MM.1S (cell line): ENCODE measurements at regions not wholly inside any gene's neighbourhood (a gene's known extent, or its start where the extent isn't known, plus 50 kb on each side); places are given as distances from the start of the nearest gene placed in this dataset.

Source experiments
- EZH2phosphoT487 ChIP-seq: fragments of 300-600 bp; sonication (generic); IDR thresholded peaks from 2 replicates; pipeline ENCODE4 v1.6.1; 2018; ENCODE audit warnings: antibody characterized with exemption, low read length
- TF ChIP-seq, protein P1 (sequence below): fragments of 300-600 bp; sonication (generic); IDR thresholded peaks from 2 replicates; pipeline ENCODE4 v1.5.1; 2016; ENCODE audit warnings: antibody characterized with exemption, low read length, mixed read lengths

DNA sequence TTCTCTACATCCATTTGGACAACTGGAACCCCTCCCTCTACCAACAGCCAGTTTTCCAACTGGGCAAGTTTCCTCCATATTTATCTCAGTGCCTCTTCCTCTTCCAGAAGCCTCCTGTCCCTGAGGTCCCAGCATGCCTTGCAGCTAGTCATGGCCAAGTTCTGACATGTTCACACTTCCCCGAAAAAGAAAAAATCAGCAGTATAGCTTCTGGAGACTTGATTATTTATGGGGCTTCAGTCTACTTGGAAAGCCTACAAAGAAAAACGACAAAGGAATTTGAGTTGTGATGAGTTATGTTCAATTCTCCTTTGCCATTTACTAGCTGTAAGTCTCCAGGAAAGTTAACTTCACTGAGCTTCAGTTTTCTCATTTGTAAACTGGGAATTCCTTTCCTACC lies 406.5 kb downstream of the MAFB start:
- TF ChIP-seq, protein P1, sequence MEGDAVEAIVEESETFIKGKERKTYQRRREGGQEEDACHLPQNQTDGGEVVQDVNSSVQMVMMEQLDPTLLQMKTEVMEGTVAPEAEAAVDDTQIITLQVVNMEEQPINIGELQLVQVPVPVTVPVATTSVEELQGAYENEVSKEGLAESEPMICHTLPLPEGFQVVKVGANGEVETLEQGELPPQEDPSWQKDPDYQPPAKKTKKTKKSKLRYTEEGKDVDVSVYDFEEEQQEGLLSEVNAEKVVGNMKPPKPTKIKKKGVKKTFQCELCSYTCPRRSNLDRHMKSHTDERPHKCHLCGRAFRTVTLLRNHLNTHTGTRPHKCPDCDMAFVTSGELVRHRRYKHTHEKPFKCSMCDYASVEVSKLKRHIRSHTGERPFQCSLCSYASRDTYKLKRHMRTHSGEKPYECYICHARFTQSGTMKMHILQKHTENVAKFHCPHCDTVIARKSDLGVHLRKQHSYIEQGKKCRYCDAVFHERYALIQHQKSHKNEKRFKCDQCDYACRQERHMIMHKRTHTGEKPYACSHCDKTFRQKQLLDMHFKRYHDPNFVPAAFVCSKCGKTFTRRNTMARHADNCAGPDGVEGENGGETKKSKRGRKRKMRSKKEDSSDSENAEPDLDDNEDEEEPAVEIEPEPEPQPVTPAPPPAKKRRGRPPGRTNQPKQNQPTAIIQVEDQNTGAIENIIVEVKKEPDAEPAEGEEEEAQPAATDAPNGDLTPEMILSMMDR: no peak
- TF ChIP-seq EZH2phosphoT487: no peak
